Naive thymus-derived CD8-positive, alpha-beta T cell (primary cell): ENCODE measurements at regions not wholly inside any gene's neighbourhood (a gene's known extent, or its start where the extent isn't known, plus 50 kb on each side); places are given as distances from the start of the nearest gene placed in this dataset.

Experiments used
- ATAC-seq, 2 donors: fragments of 150-1000 bp; cut with Tn5 transposase in 1 of 2; sonication (Bioruptor Pico), chemical (Tn5 transposase) in 1 of 2; 1 replicate in 1 of 2; 2 replicates in 1 of 2; pipeline ENCODE4 v1.10.0; 2021; ENCODE audit warnings: mild to moderate bottlenecking in 2 of 2, moderate library complexity in 2 of 2
- POLR2A ChIA-PET: fragments of 350-600 bp; sonication (Branson Sonifier 250); formaldehyde crosslinking; loops from one replicate; lab custom pipeline; 2021; ENCODE audit warnings: antibody characterized with exemption; lab: Charles Lee
- DNase-seq, 10 donors: peaks; one replicate each; pipeline versions ENCODE4 v3.0.0 to v3.0.0-alpha.2; 2020 to 2022
- H3K27ac Mint-ChIP-seq, 10 donors: one replicate each; pipeline ENCODE4 v1.8.0; 2020 to 2022; ENCODE audit warnings: mild to moderate bottlenecking in 10 of 10, mixed read lengths in 10 of 10, moderate library complexity in 4 of 10, inconsistent platforms in 1 of 10
- H3K27me3 Mint-ChIP-seq, 5 donors: one replicate each; pipeline ENCODE4 v1.8.0; 2021 to 2022; ENCODE audit warnings: mixed read lengths in 5 of 5
- H3K36me3 Mint-ChIP-seq, 3 donors: one replicate each; pipeline ENCODE4 v1.8.0; 2020 to 2022; ENCODE audit warnings: mixed read lengths in 3 of 3, mild to moderate bottlenecking in 2 of 3, inconsistent platforms in 1 of 3
- H3K4me1 Mint-ChIP-seq, 4 donors: one replicate each; pipeline ENCODE4 v1.8.0; 2021 to 2022; ENCODE audit warnings: mixed read lengths in 4 of 4
- H3K4me3 Mint-ChIP-seq, 10 donors: one replicate each; pipeline ENCODE4 v1.8.0; 2020 to 2022; ENCODE audit warnings: mild to moderate bottlenecking in 10 of 10, mixed read lengths in 10 of 10, moderate library complexity in 6 of 10, inconsistent platforms in 1 of 10
- H3K9me3 Mint-ChIP-seq, 9 donors: one replicate each; pipeline ENCODE4 v1.8.0; 2020 to 2022; ENCODE audit warnings: mixed read lengths in 9 of 9, mild to moderate bottlenecking in 3 of 9, inconsistent platforms in 1 of 9, moderate library complexity in 1 of 9

GRCh38 chr3:72675243-72675642 is 173.0 kb downstream of the SHQ1 start:
- Mint-ChIP-seq H3K27ac (no peak overlapping the region), H3K27me3 (peaks cover 0 to 3% (median 0%) of the 10 kb centered on the region in 5 donors), H3K36me3 (peaks cover 0 to 2% (median 0%) of the 10 kb centered on the region in 3 donors), H3K4me3 (no peak overlapping the region), H3K9me3 (peaks cover 0 to 10% (median 1%) of the 10 kb centered on the region in 9 donors), H3K4me1 (peaks cover 0 to 7% (median 3%) of the 10 kb centered on the region in 4 donors)
- POLR2A ChIA-PET, result no interaction called here
- ATAC-seq (no peak), DNase-seq (no peak)

- H3K27me3 Mint-ChIP-seq, result peaks cover 0 to 3% (median 0%) of the 10 kb centered on the region in 5 donors
- ATAC-seq (no peak), DNase-seq (no peak)
- POLR2A ChIA-PET, result no interaction called here
- peaks cover 0 to 10% (median 1%) of the 10 kb centered on the region in 9 donors for H3K9me3 Mint-ChIP-seq
- H3K4me3 Mint-ChIP-seq, result no peak overlapping the region
- peak overlapping the region in 1 of 10 donors; percentile 51 for H3K27ac Mint-ChIP-seq
- H3K36me3 Mint-ChIP-seq, result peaks cover 0 to 2% (median 0%) of the 10 kb centered on the region in 3 donors
- H3K4me1 Mint-ChIP-seq, result peaks cover 0 to 7% (median 0%) of the 10 kb centered on the region in 4 donors
Observed at GRCh38 chr3:72673011-72673771, 175.1 kb downstream of the SHQ1 start.

DNA sequence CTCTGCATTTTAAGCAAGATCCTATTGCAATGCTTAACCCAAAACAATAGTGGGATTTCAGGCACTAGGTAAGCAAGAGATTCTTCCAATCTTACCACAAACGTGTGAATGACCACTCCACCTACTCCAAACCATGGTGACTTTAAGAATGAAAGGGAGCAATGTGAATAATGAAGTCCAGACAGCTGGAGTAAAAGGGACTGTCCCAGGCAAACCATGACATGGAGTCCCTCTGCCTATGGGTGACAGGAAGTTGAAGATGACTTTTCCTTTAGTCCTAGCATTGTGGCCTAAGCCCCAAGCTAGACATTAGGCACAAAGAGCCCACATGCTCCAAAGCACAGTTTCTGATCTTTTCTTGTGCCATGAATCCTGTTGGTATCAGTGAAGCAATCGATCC is 179.0 kb downstream of the SHQ1 start:
- H3K9me3 Mint-ChIP-seq, result no peaks in the 10 kb centered on the region
- peaks cover 0 to 7% (median 0%) of the 10 kb centered on the region in 4 donors for H3K4me1 Mint-ChIP-seq
- no peak overlapping the region for H3K4me3 Mint-ChIP-seq
- H3K36me3 Mint-ChIP-seq, result no peaks in the 10 kb centered on the region
- H3K27me3 Mint-ChIP-seq, result peaks cover 0 to 3% (median 0%) of the 10 kb centered on the region in 5 donors
- POLR2A ChIA-PET, result no interaction called here
- peak overlapping the region in 1 of 10 donors; percentile 61 for H3K27ac Mint-ChIP-seq
- DNase-seq, result no peak
- ATAC-seq, result no peak

DNA sequence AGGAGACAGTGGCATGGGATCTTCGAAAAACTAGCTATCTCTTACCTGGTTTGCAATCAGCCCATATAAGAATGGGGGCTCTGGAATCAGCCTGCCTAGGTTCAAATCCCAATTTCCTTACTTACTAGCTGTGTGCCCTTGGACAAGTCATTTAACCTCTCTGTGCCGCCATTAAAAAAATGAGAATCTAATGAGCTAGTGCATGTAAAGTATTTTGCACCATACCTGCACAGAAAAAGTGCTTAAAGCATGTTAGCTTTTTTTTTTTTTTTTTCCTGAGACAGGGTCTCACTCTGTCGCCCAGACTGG is 181.8 kb downstream of the SHQ1 start:
- H3K27ac Mint-ChIP-seq, result no peak overlapping the region
- H3K4me3 Mint-ChIP-seq, result no peak overlapping the region
- DNase-seq (no peak), ATAC-seq (no peak)
- no peaks in the 10 kb centered on the region for H3K4me1 Mint-ChIP-seq
- H3K9me3 Mint-ChIP-seq, result no peaks in the 10 kb centered on the region
- POLR2A ChIA-PET, result interaction anchor here (0.6 to 2.8 kb wide), 5 partner anchors 15 to 710 kb away, joined by 3 to 40 read pairs (median 5); no protein-coding TSS in a partner anchor
- peaks cover 0 to 3% (median 0%) of the 10 kb centered on the region in 5 donors for H3K27me3 Mint-ChIP-seq
- H3K36me3 Mint-ChIP-seq, result no peaks in the 10 kb centered on the region

DNA sequence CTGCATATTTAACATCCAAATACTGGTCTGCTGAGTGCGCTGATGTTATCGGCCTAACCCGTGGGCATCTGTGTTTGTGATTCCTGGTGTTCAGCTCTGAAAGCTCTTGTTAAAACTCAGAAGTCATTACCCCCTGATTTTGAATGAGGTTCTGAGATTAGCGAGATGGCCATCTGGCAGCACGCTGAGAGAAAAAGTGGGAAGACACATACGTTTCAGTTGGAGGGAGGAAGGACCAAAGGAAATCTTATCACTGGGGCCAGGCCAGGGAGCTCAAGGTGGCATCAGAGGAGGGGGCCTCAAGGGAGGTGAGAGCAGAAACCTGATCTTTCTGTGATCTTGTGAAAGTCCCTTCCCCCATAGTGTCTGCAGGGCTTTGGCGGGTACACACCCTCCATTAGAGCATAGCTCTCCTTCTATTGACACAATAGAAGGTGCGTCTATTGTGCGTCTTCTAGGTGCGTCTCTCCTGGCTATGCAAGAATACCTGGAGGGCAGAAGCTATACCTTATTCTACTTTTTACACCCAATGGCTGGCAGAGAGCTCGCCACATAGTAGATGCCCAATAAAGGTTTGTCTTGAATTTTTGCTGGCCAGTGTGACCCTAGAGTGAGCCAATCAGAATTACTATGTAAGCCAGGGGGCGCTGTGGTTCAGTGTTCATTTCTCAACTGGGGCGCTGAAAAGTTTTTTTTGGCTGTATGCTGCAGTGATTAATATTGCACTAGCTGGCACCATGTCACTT is 182.4 kb downstream of the SHQ1 start:
- DNase-seq (peak; percentile 19 to 81 (median 60)), ATAC-seq (peak; percentile 49 to 70)
- POLR2A ChIA-PET, result interaction anchor here (0.6 to 2.8 kb wide), 5 partner anchors 15 to 710 kb away, joined by 3 to 40 read pairs (median 5); no protein-coding TSS in a partner anchor
- Mint-ChIP-seq H3K36me3 (no peaks in the 10 kb centered on the region), H3K4me3 (no peak overlapping the region), H3K27me3 (peaks cover 0 to 6% (median 0%) of the 10 kb centered on the region in 5 donors), H3K4me1 (no peaks in the 10 kb centered on the region), H3K27ac (no peak overlapping the region), H3K9me3 (no peaks in the 10 kb centered on the region)

DNA sequence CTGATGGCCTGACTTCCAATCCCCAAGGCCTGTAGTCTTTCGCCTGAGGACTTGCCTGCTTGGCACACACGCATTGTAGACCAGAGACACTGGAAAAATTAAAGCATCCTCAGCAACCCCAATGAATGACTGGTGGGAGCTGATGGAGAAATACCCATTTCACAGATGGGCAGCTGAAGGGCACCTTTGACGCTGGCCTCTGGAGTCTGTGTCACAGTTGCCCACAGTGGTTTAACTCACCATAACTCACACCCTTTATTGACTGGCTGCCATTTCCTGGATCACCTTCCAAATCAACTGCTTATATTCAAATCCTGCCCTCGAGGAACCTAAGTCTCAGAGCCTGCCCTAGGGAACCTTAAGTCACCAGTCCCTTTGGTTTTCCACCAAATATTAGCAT is 183.1 kb downstream of the SHQ1 start:
- H3K27me3 Mint-ChIP-seq, result peaks cover 0 to 14% (median 0%) of the 10 kb centered on the region in 5 donors
- POLR2A ChIA-PET, result interaction anchor here (2.4 to 2.8 kb wide), 2 partner anchors 74 to 156 kb away, joined by 8 to 40 read pairs; no protein-coding TSS in a partner anchor
- no peaks in the 10 kb centered on the region for H3K9me3 Mint-ChIP-seq
- H3K4me3 Mint-ChIP-seq, result no peak overlapping the region
- no peak overlapping the region for H3K27ac Mint-ChIP-seq
- H3K36me3 Mint-ChIP-seq, result no peaks in the 10 kb centered on the region
- H3K4me1 Mint-ChIP-seq, result no peaks in the 10 kb centered on the region
- DNase-seq, result no peak
- ATAC-seq, result no peak

- peaks cover 0 to 2% (median 0%) of the 10 kb centered on the region in 4 donors for H3K4me1 Mint-ChIP-seq
- no peak for ATAC-seq
- no peak overlapping the region for H3K4me3 Mint-ChIP-seq
- no peaks in the 10 kb centered on the region for H3K36me3 Mint-ChIP-seq
- peak overlapping the region in 1 of 10 donors; percentile 3 for H3K27ac Mint-ChIP-seq
- no peaks in the 10 kb centered on the region for H3K9me3 Mint-ChIP-seq
- no peak for DNase-seq
- H3K27me3 Mint-ChIP-seq, result peaks cover 3 to 21% (median 3%) of the 10 kb centered on the region in 5 donors
- POLR2A ChIA-PET, result interaction anchor here (0.6 to 2.4 kb wide), 2 partner anchors 74 to 158 kb away, joined by 3 to 8 read pairs; no protein-coding TSS in a partner anchor
Observed at GRCh38 chr3:72664184-72664975, 183.9 kb downstream of the SHQ1 start.

DNA sequence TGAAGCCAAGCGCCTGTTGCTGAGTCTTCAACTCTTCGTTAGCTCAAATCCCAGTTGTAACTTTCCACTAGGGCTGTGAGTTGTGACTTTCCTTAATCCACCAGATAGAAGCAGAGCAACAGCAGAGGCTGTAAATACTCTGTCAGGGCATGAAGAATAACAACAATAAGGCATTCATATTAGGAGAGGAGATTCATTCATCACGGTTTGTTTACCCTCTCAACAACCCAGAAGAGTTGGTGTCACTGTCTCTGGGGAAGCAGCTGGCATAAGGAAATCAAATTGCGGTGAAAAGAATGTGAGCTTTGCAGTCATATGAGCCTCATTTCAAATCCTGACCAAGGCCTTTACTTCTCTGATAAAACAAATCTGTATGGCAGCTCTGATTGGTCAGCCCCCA is 184.8 kb downstream of the SHQ1 start:
- Mint-ChIP-seq H3K4me3 (no peak overlapping the region), H3K36me3 (no peaks in the 10 kb centered on the region), H3K4me1 (peaks cover 1 to 9% (median 5%) of the 10 kb centered on the region in 4 donors), H3K9me3 (no peaks in the 10 kb centered on the region), H3K27ac (no peak overlapping the region), H3K27me3 (peaks cover 3 to 22% (median 4%) of the 10 kb centered on the region in 5 donors)
- ATAC-seq, result no peak
- POLR2A ChIA-PET, result no interaction called here
- DNase-seq, result no peak

DNA sequence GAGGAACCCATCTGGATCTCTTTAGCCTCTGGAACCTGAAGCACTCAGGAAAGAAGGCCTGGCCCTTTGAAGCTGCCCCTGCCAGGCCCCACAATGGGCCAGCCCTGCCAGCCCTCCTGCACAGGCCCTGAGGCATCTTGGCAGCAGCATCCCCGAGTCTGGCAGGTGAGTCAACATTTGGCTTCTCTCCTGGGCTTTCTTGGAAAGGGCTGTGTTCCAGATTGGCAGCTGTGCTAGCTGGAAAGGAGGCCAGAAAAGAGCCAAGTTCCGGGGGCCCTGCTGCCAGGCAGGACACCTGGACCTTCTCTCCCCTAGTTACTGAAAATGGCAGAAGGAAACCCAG is 187.2 kb downstream of the SHQ1 start:
- Mint-ChIP-seq H3K27me3 (peaks cover 3 to 22% (median 9%) of the 10 kb centered on the region in 5 donors), H3K4me1 (peaks cover 8 to 21% (median 18%) of the 10 kb centered on the region in 4 donors), H3K27ac (no peak overlapping the region), H3K4me3 (no peak overlapping the region), H3K9me3 (no peaks in the 10 kb centered on the region), H3K36me3 (no peaks in the 10 kb centered on the region)
- no peak for DNase-seq
- no peak for ATAC-seq
- POLR2A ChIA-PET, result interaction anchor here (1.0 kb wide), 1 partner anchor 165 kb away, joined by 3 read pairs; no protein-coding TSS in a partner anchor

GRCh38 chr3:72660270-72661114 is 187.8 kb downstream of the SHQ1 start:
- no peaks in the 10 kb centered on the region for H3K9me3 Mint-ChIP-seq
- POLR2A ChIA-PET, result interaction anchor here (1.0 kb wide), 1 partner anchor 166 kb away, joined by 3 read pairs; no protein-coding TSS in a partner anchor

GRCh38 chr3:72659596-72659995 is 188.6 kb downstream of the SHQ1 start:
- no peak for ATAC-seq
- H3K4me1 Mint-ChIP-seq, result peaks cover 8 to 26% (median 23%) of the 10 kb centered on the region in 4 donors
- no peaks in the 10 kb centered on the region for H3K9me3 Mint-ChIP-seq
- no peak for DNase-seq
- no peaks in the 10 kb centered on the region for H3K36me3 Mint-ChIP-seq
- no peak overlapping the region for H3K4me3 Mint-ChIP-seq
- POLR2A ChIA-PET, result no interaction called here
- H3K27me3 Mint-ChIP-seq, result peaks cover 3 to 22% (median 15%) of the 10 kb centered on the region in 5 donors
- peak overlapping the region in 2 of 10 donors; percentile 9 to 29 for H3K27ac Mint-ChIP-seq

More at GRCh38 chr3:72660270-72661114, 187.8 kb downstream of the SHQ1 start:
- Mint-ChIP-seq H3K27ac (peak overlapping the region in 1 of 10 donors; percentile 9), H3K4me1 (peaks cover 8 to 23% (median 18%) of the 10 kb centered on the region in 4 donors), H3K4me3 (no peak overlapping the region), H3K27me3 (peaks cover 3 to 22% (median 10%) of the 10 kb centered on the region in 5 donors), H3K36me3 (no peaks in the 10 kb centered on the region)
- ATAC-seq (no peak), DNase-seq (no peak)
